T-cell (primary cell): ENCODE measurements at regions not wholly inside any gene's neighbourhood (a gene's known extent, or its start where the extent isn't known, plus 50 kb on each side); places are given as distances from the start of the nearest gene placed in this dataset.

ENCODE experiments used
- ATAC-seq, 4 experiments: fragments of 200-7000 bp in 3 of 4; fragments of 150-1000 bp in 1 of 4; cut with Tn5 transposase; replicated peaks in 1 of 4; 1 replicate in 3 of 4; 2 replicates in 1 of 4; pipeline ENCODE4 v1.10.0; 2021; ENCODE audit warnings: moderate library complexity in 3 of 4, mild to moderate bottlenecking in 2 of 4, moderate number of reproducible peaks in 1 of 4
- CTCF ChIA-PET, 2 donors: fragments of 300-600 bp; sonication (Branson Sonifier 250); formaldehyde crosslinking; loops; one replicate each; lab custom pipeline; 2022; ENCODE audit warnings: antibody characterized with exemption in 2 of 2; lab: Charles Lee
- POLR2A ChIA-PET, 2 donors: fragments of 300-600 bp; sonication (Branson Sonifier 250); formaldehyde crosslinking; loops; one replicate each; lab custom pipeline; 2022; ENCODE audit warnings: antibody characterized with exemption in 2 of 2; lab: Charles Lee
- DNase-seq, 35 experiments: peaks; one replicate each; pipeline versions ENCODE4 v3.0.0 to v3.0.0-alpha.2; 2013 to 2023
- H3K27ac ChIP-seq: one replicate; pipeline ENCODE4 v1.5.1; 2013; ENCODE audit warnings: low read length
- H3K27me3 ChIP-seq, 2 experiments: replicated peaks in 1 of 2; 1 replicate in 1 of 2; 2 replicates in 1 of 2; pipeline versions ENCODE4 v1.6.1 to v1.7.0; 2013; ENCODE audit warnings: low read length in 1 of 2, mixed read lengths in 1 of 2; ENCODE audit not compliant: control insufficient read depth in 2 of 2, insufficient read depth in 2 of 2; ENCODE audit errors: extremely low read depth in 1 of 2
- H3K36me3 ChIP-seq, 2 donors: 1 replicate in 1 of 2; 2 replicates in 1 of 2; pipeline versions ENCODE4 v1.6.1 to v1.7.0; 2013; ENCODE audit warnings: low read length in 1 of 2; ENCODE audit not compliant: control insufficient read depth in 2 of 2, insufficient read depth in 1 of 2; ENCODE audit errors: extremely low read depth in 1 of 2
- H3K4me1 ChIP-seq, 2 experiments: 1 replicate in 1 of 2; 2 replicates in 1 of 2; pipeline versions ENCODE4 v1.6.1 to v1.7.0; 2013; ENCODE audit warnings: low read length in 2 of 2, mixed read lengths in 1 of 2; ENCODE audit not compliant: insufficient read depth in 2 of 2, control insufficient read depth in 1 of 2; ENCODE audit errors: extremely low read depth in 1 of 2
- H3K4me3 ChIP-seq, 2 donors: 1 replicate in 1 of 2; 2 replicates in 1 of 2; pipeline versions ENCODE4 v1.5.1 to v1.7.0; 2013; ENCODE audit warnings: mild to moderate bottlenecking in 2 of 2, low read length in 1 of 2, moderate library complexity in 1 of 2; ENCODE audit not compliant: control insufficient read depth in 1 of 2; ENCODE audit errors: extremely low read depth in 1 of 2
- H3K9me3 ChIP-seq: 2 replicates; pipeline ENCODE4 v1.7.0; 2013
- H3K27ac Mint-ChIP-seq, 2 donors: one replicate each; pipeline ENCODE4 v1.8.0; 2020 to 2021; ENCODE audit warnings: mild to moderate bottlenecking in 2 of 2, mixed read lengths in 2 of 2
- H3K27me3 Mint-ChIP-seq, 2 donors: one replicate each; pipeline ENCODE4 v1.8.0; 2021 to 2022; ENCODE audit warnings: mixed read lengths in 2 of 2
- H3K36me3 Mint-ChIP-seq: one replicate; pipeline ENCODE4 v1.8.0; 2021; ENCODE audit warnings: mixed read lengths
- H3K4me1 Mint-ChIP-seq, 3 donors: one replicate each; pipeline ENCODE4 v1.8.0; 2020 to 2022; ENCODE audit warnings: mixed read lengths in 3 of 3, mild to moderate bottlenecking in 1 of 3
- H3K4me3 Mint-ChIP-seq, 3 donors: one replicate each; pipeline ENCODE4 v1.8.0; 2020 to 2022; ENCODE audit warnings: mild to moderate bottlenecking in 3 of 3, mixed read lengths in 3 of 3, moderate library complexity in 3 of 3
- H3K9me3 Mint-ChIP-seq, 3 donors: one replicate each; pipeline ENCODE4 v1.8.0; 2020 to 2022; ENCODE audit warnings: mixed read lengths in 3 of 3
- WGBS: methylation state at CpG from one replicate; pipeline ENCODE4 v1.1.5; 2013; ENCODE audit warnings: missing lambda C conversion rate; ENCODE audit not compliant: insufficient coverage; 5-methylcytosine and 5-hydroxymethylcytosine counted together

- Mint-ChIP-seq H3K4me3 (no peak overlapping the region), H3K4me1 (no peaks in the 10 kb centered on the region), H3K36me3 (no peaks in the 10 kb centered on the region), H3K27me3 (no peaks in the 10 kb centered on the region), H3K9me3 (no peaks in the 10 kb centered on the region), H3K27ac (no peak overlapping the region)
- H3K27ac ChIP-seq, result no peak overlapping the region
- H3K4me1 ChIP-seq, result no peaks in the 10 kb centered on the region
- ChIA-PET CTCF (no interaction called here), POLR2A (no interaction called here)
- no peaks in the 10 kb centered on the region for H3K27me3 ChIP-seq
- H3K9me3 ChIP-seq, result no peaks in the 10 kb centered on the region
- DNase-seq, result no peak
- no peak for ATAC-seq
- 90% methylated on average over 2 of the region's 2 CpGs for WGBS
- no peak overlapping the region for H3K4me3 ChIP-seq
- H3K36me3 ChIP-seq, result no peaks in the 10 kb centered on the region
These were observed 399.9 kb upstream of the FANCL start for GRCh38 chr2:58641001-58641400.

DNA sequence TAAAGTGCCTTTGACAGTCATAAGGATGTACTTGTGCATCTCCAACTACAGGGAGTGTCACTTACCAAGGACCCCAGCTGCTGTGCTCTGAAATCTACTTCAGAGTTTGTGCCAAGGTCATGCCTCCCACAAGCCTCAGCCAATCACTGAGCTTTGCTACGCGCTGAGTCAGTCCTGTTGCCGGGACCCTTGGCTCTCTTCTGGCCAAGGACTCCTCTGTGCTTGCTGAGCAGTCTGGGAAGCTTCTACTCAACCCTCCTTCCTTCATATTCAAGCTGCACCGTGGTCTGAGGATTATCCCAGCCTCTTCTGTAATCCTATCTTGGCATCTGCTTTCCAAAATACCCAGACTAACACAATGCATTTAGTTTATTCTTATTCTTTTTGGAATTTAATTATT is 398.9 kb upstream of the FANCL start:
- Mint-ChIP-seq H3K4me3 (no peak overlapping the region), H3K36me3 (no peaks in the 10 kb centered on the region), H3K27ac (no peak overlapping the region), H3K9me3 (no peaks in the 10 kb centered on the region), H3K4me1 (no peaks in the 10 kb centered on the region), H3K27me3 (no peaks in the 10 kb centered on the region)
- no peak overlapping the region for H3K4me3 ChIP-seq
- 95% methylated on average over 3 of the region's 4 CpGs for WGBS
- no peaks in the 10 kb centered on the region for H3K36me3 ChIP-seq
- DNase-seq (no peak), ATAC-seq (no peak)
- no peaks in the 10 kb centered on the region for H3K27me3 ChIP-seq
- no peaks in the 10 kb centered on the region for H3K9me3 ChIP-seq
- POLR2A ChIA-PET, result no interaction called here
- CTCF ChIA-PET, result no interaction called here
- no peaks in the 10 kb centered on the region for H3K4me1 ChIP-seq
- H3K27ac ChIP-seq, result no peak overlapping the region

- Histone ChIP-seq H3K4me1 (no peaks in the 10 kb centered on the region), H3K9me3 (no peaks in the 10 kb centered on the region), H3K4me3 (no peak overlapping the region), H3K36me3 (no peaks in the 10 kb centered on the region), H3K27ac (no peak overlapping the region), H3K27me3 (no peaks in the 10 kb centered on the region)
- H3K4me3 Mint-ChIP-seq, result no peak overlapping the region
- no peaks in the 10 kb centered on the region for H3K27me3 Mint-ChIP-seq
- no peak for DNase-seq
- ChIA-PET CTCF (no interaction called here), POLR2A (no interaction called here)
- no peaks in the 10 kb centered on the region for H3K36me3 Mint-ChIP-seq
- H3K9me3 Mint-ChIP-seq, result no peaks in the 10 kb centered on the region
- no peak overlapping the region for H3K27ac Mint-ChIP-seq
- H3K4me1 Mint-ChIP-seq, result no peaks in the 10 kb centered on the region
- no CpG with 5 or more reads among the region's 3 CpGs for WGBS
- ATAC-seq, result no peak
These were observed 397.2 kb upstream of the FANCL start for GRCh38 chr2:58638256-58638805.

DNA sequence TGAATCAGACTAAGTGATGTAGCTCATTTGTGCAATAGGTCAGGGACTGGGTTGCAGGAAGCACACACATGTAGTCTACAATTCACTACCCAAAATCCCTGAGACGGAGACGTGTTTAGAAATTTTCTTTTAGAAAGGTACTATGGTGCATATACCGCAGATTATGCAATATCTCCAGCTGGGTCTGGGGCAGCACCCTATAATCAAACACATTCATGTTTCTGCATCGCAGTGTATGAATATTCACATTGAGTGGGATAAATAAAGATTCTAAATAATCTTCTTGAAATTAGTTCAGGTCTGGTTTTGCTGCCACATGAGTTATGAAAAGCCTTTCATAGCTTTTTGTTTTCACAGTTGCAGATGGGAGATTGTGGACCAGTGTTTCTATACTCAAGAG is 395.7 kb upstream of the FANCL start:
- DNase-seq (no peak), ATAC-seq (no peak)
- CTCF ChIA-PET, result no interaction called here
- H3K4me1 ChIP-seq, result no peaks in the 10 kb centered on the region
- H3K9me3 ChIP-seq, result no peaks in the 10 kb centered on the region
- H3K4me3 ChIP-seq, result no peak overlapping the region
- no peak overlapping the region for H3K27ac Mint-ChIP-seq
- no peaks in the 10 kb centered on the region for H3K36me3 Mint-ChIP-seq
- H3K27ac ChIP-seq, result no peak overlapping the region
- H3K9me3 Mint-ChIP-seq, result no peaks in the 10 kb centered on the region
- no CpG with 5 or more reads among the region's 4 CpGs for WGBS
- no peaks in the 10 kb centered on the region for H3K27me3 ChIP-seq
- no peaks in the 10 kb centered on the region for H3K36me3 ChIP-seq
- H3K27me3 Mint-ChIP-seq, result no peaks in the 10 kb centered on the region
- no peak overlapping the region for H3K4me3 Mint-ChIP-seq
- POLR2A ChIA-PET, result no interaction called here
- no peaks in the 10 kb centered on the region for H3K4me1 Mint-ChIP-seq

GRCh38 chr2:58635801-58636375 is 394.8 kb upstream of the FANCL start:
- DNase-seq (no peak), ATAC-seq (no peak)
- Histone ChIP-seq H3K36me3 (no peaks in the 10 kb centered on the region), H3K4me3 (no peak overlapping the region), H3K4me1 (no peaks in the 10 kb centered on the region), H3K27ac (no peak overlapping the region), H3K9me3 (no peaks in the 10 kb centered on the region), H3K27me3 (no peaks in the 10 kb centered on the region)
- Mint-ChIP-seq H3K27me3 (no peaks in the 10 kb centered on the region), H3K9me3 (no peaks in the 10 kb centered on the region), H3K27ac (no peak overlapping the region), H3K4me3 (no peak overlapping the region), H3K36me3 (no peaks in the 10 kb centered on the region), H3K4me1 (no peaks in the 10 kb centered on the region)
- ChIA-PET POLR2A (no interaction called here), CTCF (no interaction called here)
- WGBS, result 100% methylated on average over 1 of the region's 5 CpGs

DNA sequence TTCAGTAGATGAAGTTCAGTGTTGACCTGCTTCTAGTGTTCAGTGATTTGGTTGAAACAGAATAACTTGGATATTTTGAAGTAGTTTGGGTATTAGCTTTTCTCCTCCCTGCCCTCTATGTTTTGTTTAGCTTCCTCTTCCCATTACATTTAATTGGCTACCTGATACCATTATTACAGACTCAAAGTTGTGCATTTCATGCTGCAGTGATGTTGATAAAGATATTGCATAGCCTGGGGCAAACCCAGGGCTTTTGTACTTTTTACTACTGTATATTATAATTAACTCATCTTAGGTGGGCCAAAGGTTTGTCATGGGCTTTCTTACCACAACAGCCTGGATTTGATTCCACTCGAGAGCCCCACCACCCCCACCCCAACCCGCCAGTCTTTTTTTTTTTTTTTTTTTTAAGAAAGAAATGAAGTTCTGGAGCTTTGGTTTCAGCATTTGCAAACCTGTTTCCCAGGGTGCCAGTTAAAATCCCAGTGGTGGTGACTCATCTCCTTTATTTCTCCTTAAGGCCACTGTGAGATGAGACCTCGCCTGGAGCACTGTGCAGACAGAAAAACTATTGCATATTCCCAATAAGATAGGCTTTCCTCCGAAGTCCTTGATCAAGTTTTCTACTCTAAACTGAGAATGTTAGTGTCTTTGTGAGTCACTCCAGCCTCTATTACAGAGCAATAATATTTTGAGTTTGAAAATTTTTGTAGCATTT is 393.7 kb upstream of the FANCL start:
- Histone ChIP-seq H3K4me3 (no peak overlapping the region), H3K36me3 (no peaks in the 10 kb centered on the region), H3K27me3 (no peaks in the 10 kb centered on the region), H3K27ac (no peak overlapping the region), H3K4me1 (no peaks in the 10 kb centered on the region), H3K9me3 (no peaks in the 10 kb centered on the region)
- ATAC-seq (no peak), DNase-seq (no peak)
- Mint-ChIP-seq H3K4me1 (no peaks in the 10 kb centered on the region), H3K4me3 (no peak overlapping the region), H3K9me3 (no peaks in the 10 kb centered on the region), H3K27me3 (no peaks in the 10 kb centered on the region), H3K36me3 (no peaks in the 10 kb centered on the region), H3K27ac (no peak overlapping the region)
- ChIA-PET CTCF (interaction anchor here (0.6 kb wide), 2 partner anchors 59 to 101 kb away, joined by 3 read pairs; no protein-coding TSS in a partner anchor), POLR2A (no interaction called here)
- no CpG with 5 or more reads among the region's 4 CpGs for whole genome bisulfite sequencing
